ENCODE measurements at regions not wholly inside any gene's neighbourhood (a gene's known extent, or its start where the extent isn't known, plus 50 kb on each side); places are given as distances from the start of the nearest gene placed in this dataset.

DNA sequence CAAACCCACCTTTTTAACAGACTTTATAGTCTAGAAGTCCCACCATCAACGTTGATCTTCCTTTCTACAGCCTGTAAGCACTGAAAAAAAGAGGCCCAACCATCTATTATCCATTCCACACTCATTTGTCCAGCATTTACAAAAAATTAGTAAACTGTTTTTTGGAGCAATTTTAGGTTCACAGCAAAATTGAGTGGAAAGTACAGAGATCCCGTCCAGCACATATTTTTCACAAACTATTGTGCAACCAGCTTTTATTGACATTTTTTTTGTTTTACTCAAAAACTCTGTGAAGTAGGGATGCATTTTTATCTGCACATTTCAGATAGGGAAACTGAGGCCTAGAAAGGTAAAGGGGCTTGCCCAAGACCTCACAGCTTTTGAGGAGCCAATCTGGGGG is 68.6 kb downstream of the TNP1 start:
- H3K36me3 ChIP-seq (ENCODE audit: control insufficient read depth in 1 of 2, insufficient read depth in 2 of 2, low read length in 2 of 2), result no peaks in the 10 kb centered on the region
- H3K4me1 ChIP-seq (ENCODE audit: control insufficient read depth in 1 of 2, insufficient read depth in 2 of 2, low read length in 2 of 2), result peaks cover 0 to 27% of the 10 kb centered on the region in 2 donors
- H3K4me3 ChIP-seq (ENCODE audit: low read depth in 1 of 2, low read length in 2 of 2), result no peak overlapping the region
- no peaks in the 10 kb centered on the region for H3K27me3 ChIP-seq (ENCODE audit: low read depth, low read length)
- peak overlapping the region; percentile 56 for H3K27ac ChIP-seq (ENCODE audit: low read length)
- H3K9me3 ChIP-seq (ENCODE audit: control insufficient read depth in 1 of 2, low read length in 2 of 2), result no peaks in the 10 kb centered on the region

DNA sequence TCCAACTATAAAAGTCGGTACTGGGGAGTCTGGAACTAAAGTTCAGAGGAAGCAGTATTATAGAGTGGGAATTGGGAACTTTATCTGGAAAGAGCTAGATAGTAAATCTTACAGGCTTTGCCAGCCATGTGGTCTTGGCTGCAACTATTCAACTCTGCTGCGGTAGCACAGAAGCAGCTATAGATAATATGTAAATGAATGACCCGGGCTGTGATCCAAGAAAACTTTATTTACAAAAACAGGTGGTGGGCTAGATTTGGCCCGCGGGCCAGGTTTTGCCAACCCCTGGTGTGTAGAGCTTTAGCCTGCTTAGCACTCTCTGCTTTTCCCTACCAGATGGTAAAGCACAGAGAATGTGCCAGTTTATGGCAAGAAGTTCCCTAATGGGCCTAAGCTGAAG is 70.8 kb downstream of the TNP1 start:
- Histone ChIP-seq H3K36me3 (ENCODE audit: control insufficient read depth in 1 of 2, insufficient read depth in 2 of 2, low read length in 2 of 2) (no peaks in the 10 kb centered on the region), H3K4me1 (ENCODE audit: control insufficient read depth in 1 of 2, insufficient read depth in 2 of 2, low read length in 2 of 2) (peaks cover 0 to 27% of the 10 kb centered on the region in 2 donors), H3K27ac (ENCODE audit: low read length) (no peak overlapping the region), H3K4me3 (ENCODE audit: low read depth in 1 of 2, low read length in 2 of 2) (no peak overlapping the region), H3K9me3 (ENCODE audit: control insufficient read depth in 1 of 2, low read length in 2 of 2) (no peaks in the 10 kb centered on the region), H3K27me3 (ENCODE audit: low read depth, low read length) (no peaks in the 10 kb centered on the region)

DNA sequence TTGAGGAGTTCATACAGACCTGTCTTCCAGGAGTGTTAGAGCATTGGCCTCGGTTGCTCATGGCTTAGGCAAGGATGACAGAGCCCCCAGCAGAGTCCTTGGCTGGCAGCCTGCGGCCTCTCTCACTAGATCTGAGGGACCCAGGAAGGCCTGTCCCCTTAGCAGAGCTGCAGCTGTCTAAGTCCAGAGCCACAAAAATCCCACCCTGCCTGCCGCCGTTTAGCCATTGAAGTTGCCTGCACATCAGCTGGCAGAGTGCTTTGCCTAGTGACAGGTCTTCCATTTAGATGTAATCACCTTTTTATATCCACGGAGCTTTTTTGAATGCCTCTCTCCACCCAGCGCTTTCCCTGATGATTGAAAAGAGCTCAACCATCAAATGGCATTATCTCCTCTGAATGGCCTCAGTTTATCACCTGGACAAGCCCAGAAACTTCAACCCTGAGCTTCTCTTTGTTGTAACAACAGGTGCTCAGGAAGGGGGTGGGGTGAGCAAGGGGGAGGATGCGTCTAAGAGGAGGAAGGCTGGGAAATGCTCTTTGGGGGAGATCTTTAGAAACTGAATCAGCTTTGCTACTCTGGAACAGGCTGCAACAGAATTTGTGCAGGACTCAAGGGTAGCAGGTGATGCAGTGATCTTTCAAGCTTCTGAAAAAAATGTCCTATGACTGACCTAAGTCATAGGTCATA is 71.9 kb downstream of the TNP1 start:
- peaks cover 0 to 25% of the 10 kb centered on the region in 2 donors for H3K4me1 ChIP-seq (ENCODE audit: control insufficient read depth in 1 of 2, insufficient read depth in 2 of 2, low read length in 2 of 2)
- no peaks in the 10 kb centered on the region for H3K36me3 ChIP-seq (ENCODE audit: control insufficient read depth in 1 of 2, insufficient read depth in 2 of 2, low read length in 2 of 2)
- H3K27me3 ChIP-seq (ENCODE audit: low read depth, low read length), result no peaks in the 10 kb centered on the region
- no peak overlapping the region for H3K27ac ChIP-seq (ENCODE audit: low read length)
- H3K9me3 ChIP-seq (ENCODE audit: control insufficient read depth in 1 of 2, low read length in 2 of 2), result no peaks in the 10 kb centered on the region
- H3K4me3 ChIP-seq (ENCODE audit: low read depth in 1 of 2, low read length in 2 of 2), result no peak overlapping the region

DNA sequence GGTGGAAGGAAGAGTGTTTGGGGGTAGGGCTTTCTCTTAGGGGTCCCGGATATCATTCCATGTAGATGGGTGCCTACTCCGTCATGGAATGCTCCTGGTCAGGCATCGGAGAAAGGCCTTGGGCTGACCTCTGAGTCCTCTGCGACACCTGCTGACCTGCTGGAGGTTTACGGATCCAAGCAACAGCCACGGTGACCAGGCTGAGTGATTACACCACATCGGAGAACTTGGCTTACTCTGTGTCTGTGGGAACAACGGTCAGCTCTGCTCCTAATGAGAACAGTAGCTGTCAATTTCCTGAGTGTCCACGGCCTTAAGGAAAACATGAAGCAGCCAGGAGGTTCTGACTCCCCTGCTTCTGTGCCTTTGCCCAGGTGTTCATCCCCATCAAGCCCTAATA is 73.2 kb downstream of the TNP1 start:
- Histone ChIP-seq H3K9me3 (ENCODE audit: control insufficient read depth in 1 of 2, low read length in 2 of 2) (no peaks in the 10 kb centered on the region), H3K4me1 (ENCODE audit: control insufficient read depth in 1 of 2, insufficient read depth in 2 of 2, low read length in 2 of 2) (peaks cover 0 to 14% of the 10 kb centered on the region in 2 donors), H3K36me3 (ENCODE audit: control insufficient read depth in 1 of 2, insufficient read depth in 2 of 2, low read length in 2 of 2) (no peaks in the 10 kb centered on the region)

DNA sequence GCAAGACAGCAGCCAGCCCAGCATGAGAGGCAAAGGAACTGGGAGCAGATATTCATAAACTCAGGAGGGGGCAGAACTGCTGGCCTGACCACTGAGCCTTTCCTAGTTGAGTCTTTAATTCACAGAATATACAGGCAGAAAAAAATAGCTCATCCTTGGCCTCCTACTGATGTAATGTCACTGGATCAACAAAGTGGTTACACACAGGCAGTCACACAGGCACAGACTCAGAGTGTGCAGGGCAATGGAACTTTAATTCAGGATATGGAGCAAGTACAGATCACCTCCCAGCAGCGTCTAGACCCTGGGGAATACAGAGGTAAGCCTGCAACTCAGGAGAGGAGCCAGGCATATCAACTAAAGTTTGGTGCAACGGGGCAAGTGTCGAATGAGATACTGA is 75.4 kb downstream of the TNP1 start:
- Histone ChIP-seq H3K36me3 (ENCODE audit: control insufficient read depth in 1 of 2, insufficient read depth in 2 of 2, low read length in 2 of 2) (no peaks in the 10 kb centered on the region), H3K9me3 (ENCODE audit: control insufficient read depth in 1 of 2, low read length in 2 of 2) (no peaks in the 10 kb centered on the region), H3K4me1 (ENCODE audit: control insufficient read depth in 1 of 2, insufficient read depth in 2 of 2, low read length in 2 of 2) (peaks cover 0 to 14% of the 10 kb centered on the region in 2 donors), H3K27me3 (ENCODE audit: low read depth, low read length) (no peaks in the 10 kb centered on the region), H3K27ac (ENCODE audit: low read length) (no peak overlapping the region), H3K4me3 (ENCODE audit: low read depth in 1 of 2, low read length in 2 of 2) (no peak overlapping the region)

More for the DNA sequence above, 73.2 kb downstream of the TNP1 start:
- no peaks in the 10 kb centered on the region for H3K27me3 ChIP-seq (ENCODE audit: low read depth, low read length)
- H3K4me3 ChIP-seq (ENCODE audit: low read depth in 1 of 2, low read length in 2 of 2), result no peak overlapping the region
- no peak overlapping the region for H3K27ac ChIP-seq (ENCODE audit: low read length)

DNA sequence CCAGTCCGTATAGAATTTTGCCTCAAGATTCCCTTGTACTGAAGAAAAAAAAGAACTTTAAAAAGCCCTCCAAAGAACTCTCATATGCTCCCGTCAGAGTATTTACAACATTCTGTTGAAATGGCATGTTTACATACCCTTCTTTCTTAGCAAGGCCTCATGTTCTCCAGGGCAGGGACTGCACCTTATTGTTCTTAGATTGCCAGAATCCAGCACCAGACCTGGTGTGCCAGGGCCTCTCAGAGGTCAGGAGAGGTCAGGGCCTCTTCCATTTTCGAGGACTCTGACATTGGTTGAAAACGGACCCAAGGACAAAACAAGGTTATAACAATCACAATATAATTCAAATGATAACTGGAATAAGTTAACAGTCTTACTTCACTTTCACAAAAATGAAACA is 78.2 kb downstream of the TNP1 start:
- Histone ChIP-seq H3K4me3 (ENCODE audit: low read depth in 1 of 2, low read length in 2 of 2) (no peak overlapping the region), H3K27me3 (ENCODE audit: low read depth, low read length) (no peaks in the 10 kb centered on the region), H3K9me3 (ENCODE audit: control insufficient read depth in 1 of 2, low read length in 2 of 2) (no peaks in the 10 kb centered on the region), H3K36me3 (ENCODE audit: control insufficient read depth in 1 of 2, insufficient read depth in 2 of 2, low read length in 2 of 2) (no peaks in the 10 kb centered on the region), H3K4me1 (ENCODE audit: control insufficient read depth in 1 of 2, insufficient read depth in 2 of 2, low read length in 2 of 2) (peaks cover 0 to under 1% of the 10 kb centered on the region in 2 donors), H3K27ac (ENCODE audit: low read length) (no peak overlapping the region)

DNA sequence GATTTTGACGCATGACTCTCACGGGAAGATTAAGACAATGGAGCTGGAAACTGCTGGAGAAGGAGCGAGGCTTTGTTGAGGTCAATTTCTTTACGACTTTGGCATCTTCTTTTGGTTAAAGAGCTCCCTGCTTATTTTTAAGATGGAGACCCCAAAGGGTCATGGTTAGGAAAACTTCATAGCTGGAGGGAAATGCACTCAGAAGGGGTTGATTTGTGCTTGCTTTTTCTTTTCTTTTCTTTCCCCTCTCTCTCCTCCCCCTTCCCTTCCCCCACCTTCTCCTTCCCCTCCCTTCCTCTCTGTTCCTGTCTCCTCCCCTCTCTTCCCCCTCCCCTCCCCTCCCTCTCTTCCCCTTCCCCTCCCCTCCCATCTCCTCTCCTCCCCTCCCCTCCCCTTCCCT is 79.0 kb downstream of the TNP1 start:
- Histone ChIP-seq H3K27ac (ENCODE audit: low read length) (no peak overlapping the region), H3K4me1 (ENCODE audit: control insufficient read depth in 1 of 2, insufficient read depth in 2 of 2, low read length in 2 of 2) (no peaks in the 10 kb centered on the region), H3K9me3 (ENCODE audit: control insufficient read depth in 1 of 2, low read length in 2 of 2) (no peaks in the 10 kb centered on the region), H3K27me3 (ENCODE audit: low read depth, low read length) (no peaks in the 10 kb centered on the region), H3K4me3 (ENCODE audit: low read depth in 1 of 2, low read length in 2 of 2) (no peak overlapping the region), H3K36me3 (ENCODE audit: control insufficient read depth in 1 of 2, insufficient read depth in 2 of 2, low read length in 2 of 2) (no peaks in the 10 kb centered on the region)

DNA sequence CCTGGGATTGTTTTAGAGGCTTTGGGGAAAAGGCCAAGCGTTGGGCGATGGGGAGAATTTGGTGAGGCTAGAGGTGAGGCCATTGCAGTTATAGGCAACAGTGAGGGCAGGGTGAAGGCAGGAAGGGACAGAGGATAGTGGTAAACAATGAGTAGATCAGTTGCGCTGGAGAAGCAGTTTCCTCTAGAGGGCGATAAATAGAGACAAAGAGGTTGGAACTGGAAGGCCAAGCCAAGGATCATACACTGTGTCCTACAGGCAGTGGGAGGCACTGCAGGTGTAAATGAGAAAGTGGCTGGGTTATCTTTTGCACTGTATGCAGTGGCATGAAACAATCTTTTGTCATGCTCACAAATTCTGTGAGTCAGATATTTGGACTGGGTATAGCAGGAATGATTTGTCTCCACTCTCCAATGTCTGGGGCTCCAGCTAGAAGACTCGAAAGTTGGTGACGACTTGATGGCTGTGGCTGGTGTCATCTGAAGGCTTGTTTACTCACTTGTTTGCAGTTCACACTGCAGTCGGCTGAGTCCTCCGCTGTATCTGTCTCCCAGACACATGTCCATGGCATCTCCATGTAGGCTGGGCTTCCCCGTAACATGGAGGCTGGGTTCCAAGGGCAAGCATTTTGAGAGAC is 82.1 kb downstream of the TNP1 start:
- Histone ChIP-seq H3K4me3 (ENCODE audit: low read depth in 1 of 2, low read length in 2 of 2) (no peak overlapping the region), H3K9me3 (ENCODE audit: control insufficient read depth in 1 of 2, low read length in 2 of 2) (no peaks in the 10 kb centered on the region), H3K27me3 (ENCODE audit: low read depth, low read length) (no peaks in the 10 kb centered on the region), H3K4me1 (ENCODE audit: control insufficient read depth in 1 of 2, insufficient read depth in 2 of 2, low read length in 2 of 2) (peaks cover 0 to 9% of the 10 kb centered on the region in 2 donors), H3K27ac (ENCODE audit: low read length) (no peak overlapping the region), H3K36me3 (ENCODE audit: control insufficient read depth in 1 of 2, insufficient read depth in 2 of 2, low read length in 2 of 2) (peaks cover 0 to 3% of the 10 kb centered on the region in 2 donors)

DNA sequence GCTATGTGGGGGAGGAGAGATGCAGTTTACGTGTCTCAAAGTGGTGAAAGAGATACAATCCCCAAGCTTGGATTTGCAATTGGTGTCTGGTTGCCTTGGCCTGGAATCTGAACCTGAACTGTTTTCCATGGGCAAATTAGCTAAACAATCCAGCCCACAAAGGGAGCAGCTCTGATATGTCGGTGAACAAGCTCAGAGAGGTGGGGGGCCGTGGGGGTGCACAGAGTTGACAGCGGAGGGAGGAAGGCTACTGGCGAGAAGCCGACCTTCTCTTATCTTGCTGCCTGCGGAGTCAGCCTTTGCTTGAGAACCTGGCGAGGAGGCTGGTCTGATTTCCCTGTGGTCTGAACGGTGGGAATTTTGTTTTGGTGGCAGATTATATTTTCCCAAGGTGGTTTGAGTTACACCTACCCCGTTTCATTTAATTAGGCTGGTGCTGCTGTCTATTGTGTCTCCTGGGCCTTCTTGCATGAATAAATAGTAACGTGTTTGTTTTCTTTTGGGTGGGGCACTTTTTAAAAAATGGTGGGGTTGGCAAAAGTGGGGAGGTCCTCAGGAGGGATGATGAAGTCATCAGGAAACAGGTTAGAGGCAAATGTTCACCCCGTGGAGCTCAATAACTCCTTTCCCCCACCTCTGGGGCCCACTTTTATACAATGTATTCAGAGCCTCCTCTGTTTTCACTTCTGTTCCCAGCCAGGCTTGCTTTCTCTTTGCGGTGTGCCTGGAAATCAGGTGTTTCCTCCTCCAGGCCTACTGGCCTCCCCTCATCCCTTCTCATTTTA is 80.9 kb upstream of the IGFBP5 start:
- H3K4me3 ChIP-seq (ENCODE audit: low read depth in 1 of 2, low read length in 2 of 2), result no peak overlapping the region
- H3K9me3 ChIP-seq (ENCODE audit: control insufficient read depth in 1 of 2, low read length in 2 of 2), result no peaks in the 10 kb centered on the region
- no peak overlapping the region for H3K27ac ChIP-seq (ENCODE audit: low read length)
- H3K4me1 ChIP-seq (ENCODE audit: control insufficient read depth in 1 of 2, insufficient read depth in 2 of 2, low read length in 2 of 2), result peaks cover 0 to 9% of the 10 kb centered on the region in 2 donors
- peaks cover 0 to 3% of the 10 kb centered on the region in 2 donors for H3K36me3 ChIP-seq (ENCODE audit: control insufficient read depth in 1 of 2, insufficient read depth in 2 of 2, low read length in 2 of 2)
- no peaks in the 10 kb centered on the region for H3K27me3 ChIP-seq (ENCODE audit: low read depth, low read length)

DNA sequence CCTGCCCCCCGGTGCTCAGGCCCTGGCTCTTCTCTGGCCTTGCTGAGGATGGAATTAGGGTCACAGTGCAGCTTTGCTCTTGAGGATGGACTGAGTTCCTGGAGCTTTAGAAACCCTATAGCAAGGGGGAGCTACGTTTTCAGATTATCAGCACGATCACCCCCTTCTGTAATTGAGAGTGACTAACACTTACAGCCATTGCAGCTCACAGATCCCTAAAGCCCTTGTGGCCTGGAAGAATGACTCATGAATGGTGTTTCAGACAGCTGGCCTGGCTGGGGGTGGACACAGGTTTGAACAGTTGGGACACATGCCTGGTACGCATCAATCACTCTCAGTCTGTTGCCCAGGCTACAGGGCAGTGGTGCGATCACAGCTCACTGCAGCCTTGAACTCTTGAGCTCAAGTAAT is 79.7 kb upstream of the IGFBP5 start:
- Histone ChIP-seq H3K36me3 (ENCODE audit: control insufficient read depth in 1 of 2, insufficient read depth in 2 of 2, low read length in 2 of 2) (peaks cover 0 to 3% of the 10 kb centered on the region in 2 donors), H3K27ac (ENCODE audit: low read length) (no peak overlapping the region), H3K4me3 (ENCODE audit: low read depth in 1 of 2, low read length in 2 of 2) (no peak overlapping the region)

DNA sequence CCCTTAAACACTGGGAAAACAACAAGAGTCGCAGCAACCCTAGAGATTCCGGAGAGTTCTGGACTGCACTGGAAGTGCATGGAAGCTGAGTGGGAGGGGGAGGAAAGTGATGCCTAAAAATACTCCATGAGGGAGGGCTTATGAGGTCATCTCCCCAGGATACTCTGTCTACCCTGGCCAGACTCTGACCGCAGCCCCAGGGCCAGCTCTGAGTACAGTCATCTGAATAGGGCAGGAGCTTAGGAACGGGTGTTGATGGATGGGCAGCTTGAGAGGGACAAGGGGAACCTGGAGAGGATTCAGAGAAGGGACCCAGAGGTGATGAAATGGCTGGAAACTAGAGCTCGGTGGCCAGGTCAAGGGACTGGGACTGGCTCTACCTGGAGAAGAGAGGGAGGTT is 79.3 kb upstream of the IGFBP5 start:
- no peak overlapping the region for H3K4me3 ChIP-seq (ENCODE audit: low read depth in 1 of 2, low read length in 2 of 2)

More for the DNA sequence above, 79.7 kb upstream of the IGFBP5 start:
- Histone ChIP-seq H3K4me1 (ENCODE audit: control insufficient read depth in 1 of 2, insufficient read depth in 2 of 2, low read length in 2 of 2) (peaks cover 0 to 9% of the 10 kb centered on the region in 2 donors), H3K27me3 (ENCODE audit: low read depth, low read length) (no peaks in the 10 kb centered on the region), H3K9me3 (ENCODE audit: control insufficient read depth in 1 of 2, low read length in 2 of 2) (no peaks in the 10 kb centered on the region)

More for the DNA sequence above, 79.3 kb upstream of the IGFBP5 start:
- Histone ChIP-seq H3K9me3 (ENCODE audit: control insufficient read depth in 1 of 2, low read length in 2 of 2) (no peaks in the 10 kb centered on the region), H3K4me1 (ENCODE audit: control insufficient read depth in 1 of 2, insufficient read depth in 2 of 2, low read length in 2 of 2) (peaks cover 0 to 9% of the 10 kb centered on the region in 2 donors), H3K27ac (ENCODE audit: low read length) (no peak overlapping the region), H3K36me3 (ENCODE audit: control insufficient read depth in 1 of 2, insufficient read depth in 2 of 2, low read length in 2 of 2) (peaks cover 0 to 3% of the 10 kb centered on the region in 2 donors), H3K27me3 (ENCODE audit: low read depth, low read length) (no peaks in the 10 kb centered on the region)
